Colon (tissue), 2 donors: ENCODE measurements at regions not wholly inside any gene's neighbourhood (a gene's known extent, or its start where the extent isn't known, plus 50 kb on each side); places are given as distances from the start of the nearest gene placed in this dataset.

Experiments used
- FAIRE-seq: peaks from 2 replicates; lab custom pipeline; 2012; peaks lifted over from hg19 to GRCh38; lab: Jason Lieb, UNC
- donor health status: control.
- donor health status: control.

DNA sequence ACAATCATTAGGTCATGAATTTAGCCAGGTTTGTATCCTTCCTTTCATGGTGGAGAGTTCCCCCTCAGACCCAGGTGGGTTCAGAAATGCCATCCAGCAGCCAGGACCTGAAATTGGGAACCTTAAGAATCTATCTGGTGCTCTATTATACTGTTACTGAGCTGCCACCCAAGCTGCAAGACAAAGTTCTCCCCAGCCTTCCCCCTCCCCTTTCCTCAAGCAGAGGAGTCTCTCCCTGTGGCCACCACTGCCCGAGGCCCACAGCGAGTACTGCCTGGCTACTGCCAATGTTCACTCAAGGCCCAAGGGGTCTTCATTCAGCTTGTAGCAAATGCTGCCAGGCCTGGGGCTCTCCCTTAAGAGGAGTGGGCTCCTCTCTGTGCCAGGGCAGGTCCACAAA lies 133.8 kb downstream of the TMEM38B start:
- no peak for FAIRE-seq

DNA sequence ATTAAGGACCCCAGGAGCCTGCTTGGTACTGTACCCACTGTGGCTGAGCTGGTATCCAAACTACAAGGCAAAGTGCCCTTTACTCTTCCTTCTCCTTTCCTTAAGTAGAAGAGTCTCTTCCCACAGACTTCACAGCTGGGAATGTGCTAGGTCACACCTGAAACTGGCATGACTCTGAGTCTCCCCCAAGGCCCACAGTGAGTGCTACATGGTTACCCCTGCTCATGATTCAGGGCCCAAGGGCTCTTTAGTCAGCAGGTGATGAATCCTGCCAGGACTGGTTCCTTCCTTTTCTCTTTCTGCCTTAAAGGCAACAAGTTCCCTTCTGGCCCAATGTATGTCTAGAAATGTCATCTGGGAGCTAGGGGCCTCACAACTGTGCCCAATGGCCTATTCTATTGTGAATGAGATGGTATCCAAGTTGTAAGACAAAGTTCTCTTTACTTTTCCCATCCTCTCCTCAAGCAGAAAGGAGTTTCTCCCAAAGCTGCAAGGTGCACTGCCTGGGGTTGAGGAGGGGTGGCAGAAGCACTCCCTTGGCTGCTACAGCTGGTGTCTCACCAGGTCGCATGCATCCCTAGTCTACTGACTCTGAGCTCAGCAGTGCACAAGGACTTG lies 134.4 kb downstream of the TMEM38B start:
- FAIRE-seq = no peak

DNA sequence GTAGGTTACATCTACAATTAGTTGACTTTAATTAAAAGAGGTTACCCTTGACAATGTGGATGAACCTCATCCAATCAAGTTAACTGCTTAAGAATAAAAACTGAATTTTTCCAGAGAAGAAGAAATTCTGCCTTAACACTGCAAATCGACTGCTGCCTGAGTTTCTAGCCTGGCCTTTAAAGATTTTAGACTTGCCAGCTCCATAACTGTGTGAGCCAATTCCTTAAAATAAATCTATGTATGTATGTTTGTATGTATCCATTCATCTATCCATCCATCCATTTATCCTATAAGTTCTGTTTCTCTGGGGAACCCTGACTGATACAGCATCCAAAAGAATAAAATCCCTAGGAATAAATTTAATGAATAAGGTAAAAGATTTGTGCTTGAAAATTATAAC lies 136.1 kb downstream of the TMEM38B start:
- no peak for FAIRE-seq

DNA sequence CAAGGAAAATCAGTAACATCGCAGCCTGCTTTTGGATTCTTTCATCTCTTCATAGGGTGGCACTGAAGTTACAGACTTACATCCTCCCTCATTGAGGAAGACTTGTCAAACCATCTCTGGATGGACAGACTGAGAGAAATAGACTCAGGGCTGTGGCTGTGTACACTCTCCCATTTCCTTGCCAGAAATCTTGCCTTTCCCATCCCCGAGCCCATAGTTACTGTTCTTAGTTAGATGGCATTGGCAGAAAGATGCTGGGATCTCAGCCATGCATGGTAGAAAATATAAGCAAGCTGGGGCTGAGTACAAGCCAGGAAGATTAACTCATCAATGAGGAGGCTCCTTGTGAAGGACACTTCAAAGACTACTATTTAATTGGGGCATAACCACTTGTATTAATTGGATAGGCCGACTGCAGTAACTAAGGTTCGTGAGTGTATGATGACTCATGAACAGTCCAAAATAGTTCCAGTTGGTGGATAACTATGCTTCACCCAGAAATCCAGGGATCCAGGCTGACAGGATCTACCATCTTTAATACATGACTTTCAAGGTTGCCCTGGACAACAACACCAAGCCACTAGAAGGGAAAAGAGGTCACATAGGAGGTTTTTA lies 137.9 kb downstream of the TMEM38B start:
- no peak for FAIRE-seq

DNA sequence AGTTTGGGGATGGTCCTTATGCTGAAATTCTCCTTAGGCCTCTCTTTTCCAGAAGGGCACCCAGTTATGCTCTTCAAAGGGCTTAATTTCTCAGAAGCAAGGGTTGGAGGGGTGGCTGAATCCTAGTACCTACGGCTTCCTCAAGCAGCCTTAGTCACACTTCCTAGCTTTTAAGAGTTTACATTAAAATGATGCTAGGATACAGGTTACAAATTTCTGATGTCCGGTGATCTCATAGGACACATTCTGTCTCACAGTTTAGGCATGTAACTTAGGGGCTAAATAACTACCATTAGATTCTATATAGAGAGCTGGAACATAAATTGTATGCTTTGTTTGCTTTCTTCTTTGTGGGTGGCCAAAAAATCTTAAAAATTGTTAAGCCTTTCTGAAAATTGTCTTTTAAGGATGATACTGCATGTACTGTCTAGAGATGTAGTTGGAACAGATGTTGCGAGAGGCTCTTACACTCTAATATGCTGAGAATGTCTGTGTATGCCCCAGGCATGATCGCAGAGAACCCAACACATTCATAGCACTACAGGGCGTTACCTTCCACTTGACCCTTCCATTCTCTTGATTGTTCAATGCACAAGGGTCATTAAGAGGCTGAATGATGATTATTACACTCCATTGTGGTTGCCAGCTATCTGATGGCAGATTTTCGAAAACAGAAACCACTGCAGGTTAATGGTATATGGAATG lies 139.1 kb downstream of the TMEM38B start:
- FAIRE-seq = no peak

DNA sequence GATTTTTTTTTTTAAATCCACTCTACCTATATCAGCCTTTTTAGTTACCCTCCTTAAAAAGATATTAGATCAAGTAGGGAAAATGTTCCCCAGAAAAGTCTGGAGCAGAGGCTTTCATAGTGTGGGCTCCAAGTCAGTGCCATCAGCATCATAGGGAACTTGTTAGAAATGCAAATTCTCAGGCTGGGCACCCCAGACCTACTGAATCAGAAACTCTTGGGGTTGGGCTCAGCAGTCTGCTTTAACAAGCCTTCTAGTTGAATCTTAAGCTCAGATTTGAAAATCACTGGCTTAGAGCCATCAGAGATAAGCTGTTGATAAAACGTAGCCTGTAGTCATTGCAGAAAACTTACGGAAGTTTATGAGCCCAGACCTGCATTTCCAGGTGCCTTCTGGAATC lies 140.1 kb downstream of the TMEM38B start:
- no peak for FAIRE-seq

DNA sequence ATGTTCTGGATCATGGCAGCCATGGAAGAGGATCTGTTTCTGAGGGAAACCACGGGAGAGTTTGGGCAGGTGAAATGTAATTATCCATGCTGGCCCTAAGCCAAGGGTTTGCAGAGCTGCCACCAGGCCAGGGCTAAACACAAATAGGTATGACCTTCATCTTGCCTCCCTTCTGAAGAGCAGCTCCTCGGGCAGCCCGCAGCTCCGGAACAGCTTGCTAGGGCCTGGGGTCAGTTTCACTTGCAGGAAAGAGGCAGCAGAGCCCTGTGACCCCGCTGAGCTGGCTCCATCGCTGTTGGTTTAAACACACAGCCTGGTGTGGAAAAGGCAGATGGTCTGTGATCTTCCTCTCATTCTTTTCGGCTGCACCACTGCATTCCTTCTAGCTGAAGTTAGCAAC lies 141.4 kb downstream of the TMEM38B start:
- FAIRE-seq = no peak

DNA sequence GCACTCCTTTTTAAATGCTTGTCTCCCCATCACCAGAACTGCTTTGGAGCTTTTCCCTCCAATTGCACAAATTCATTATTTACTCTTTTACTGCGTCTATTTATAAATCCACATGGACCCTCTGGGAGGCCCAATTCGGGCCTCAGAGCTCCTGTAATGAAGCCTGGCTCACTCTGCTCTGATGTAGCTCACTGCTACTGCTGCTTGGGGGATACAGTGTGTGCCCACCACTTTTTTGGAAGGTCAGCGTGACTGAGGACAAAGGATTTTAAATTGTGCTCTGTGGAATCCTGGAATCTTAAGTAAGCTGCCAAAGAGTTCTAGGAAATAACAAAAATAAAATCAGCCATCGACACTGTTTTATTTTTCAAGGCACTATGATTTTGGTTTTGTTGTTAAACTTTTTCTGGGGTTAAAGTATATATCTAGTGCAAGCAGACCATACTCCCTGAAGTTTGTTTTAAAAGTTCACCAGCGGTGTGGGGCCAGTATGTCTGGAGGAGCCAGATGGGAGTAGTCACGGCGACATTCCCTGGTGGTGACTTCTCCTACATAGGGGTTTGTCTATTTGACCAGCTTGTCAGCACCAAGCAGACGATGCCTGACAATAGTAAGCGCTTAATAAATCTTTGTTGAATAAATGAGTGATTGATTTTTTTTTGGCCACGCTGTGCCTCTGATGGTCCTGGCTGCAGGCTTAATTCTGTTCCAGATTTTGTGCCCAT lies 142.8 kb downstream of the TMEM38B start:
- FAIRE-seq = no peak

DNA sequence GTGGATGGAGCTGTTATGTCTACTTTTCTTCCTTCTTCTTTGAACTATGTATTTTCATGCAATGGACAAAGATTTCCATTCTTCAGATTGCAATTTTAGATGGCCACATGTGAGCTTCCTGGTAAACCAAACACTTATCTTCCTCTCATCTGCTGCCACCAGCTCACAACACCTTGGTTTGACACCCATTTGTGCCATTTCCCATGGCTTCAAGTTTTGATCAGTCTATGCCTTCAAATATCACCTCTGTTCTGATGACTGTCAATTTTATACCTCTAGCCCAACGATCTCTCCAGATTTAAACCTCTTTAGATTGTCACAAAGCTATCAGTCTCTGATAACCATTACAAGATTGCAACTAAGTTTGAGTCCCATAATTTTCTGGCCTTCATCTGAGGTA lies 147.2 kb downstream of the TMEM38B start:
- FAIRE-seq = no peak

DNA sequence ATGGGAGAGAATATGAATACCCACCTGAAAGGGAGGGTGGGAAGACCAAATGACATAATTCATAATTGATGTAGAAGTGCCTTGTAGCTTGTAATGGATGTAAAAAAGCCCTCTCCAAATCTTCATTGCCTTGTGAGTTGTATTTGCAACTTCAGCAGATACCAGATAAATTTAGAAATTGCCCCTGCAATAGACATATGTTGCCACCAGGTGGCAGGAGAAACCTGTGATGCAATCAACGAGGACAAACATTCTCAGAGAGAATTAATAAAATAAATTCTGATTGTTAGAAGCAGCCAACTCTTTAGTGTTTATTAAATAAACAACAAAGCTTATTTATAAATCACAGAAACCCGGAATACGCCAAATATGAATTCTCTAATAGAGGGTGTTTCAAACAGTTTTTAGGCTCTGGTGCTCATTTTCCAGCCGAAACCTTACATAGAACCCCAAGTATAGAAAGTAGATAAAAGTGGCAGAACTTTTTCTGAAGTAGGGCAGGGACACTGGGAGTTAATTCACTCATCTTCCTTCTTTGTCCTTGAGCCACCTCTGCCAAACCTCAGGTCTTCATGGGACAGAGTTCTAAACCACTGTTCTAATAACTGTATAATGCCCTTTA lies 147.8 kb downstream of the TMEM38B start:
- no peak for FAIRE-seq

DNA sequence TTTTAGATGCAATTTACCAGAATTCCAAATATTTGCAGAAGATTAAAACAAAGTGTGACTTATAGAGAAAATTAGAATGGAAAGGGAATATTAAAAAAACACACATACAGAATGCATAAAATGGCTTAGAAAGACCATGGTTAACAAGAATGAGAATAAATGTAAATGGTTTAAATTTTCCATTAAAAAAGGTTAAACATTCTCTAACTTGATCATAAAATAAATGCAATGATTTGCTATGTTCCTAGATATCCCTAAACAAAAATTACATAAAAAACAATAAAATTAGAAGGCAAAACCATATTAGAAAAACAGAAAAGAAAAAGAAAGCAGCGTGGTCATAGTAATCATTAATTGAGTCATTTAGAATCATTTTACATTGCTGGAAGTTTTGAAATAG lies 152.5 kb downstream of the TMEM38B start:
- FAIRE-seq = peak; percentile 31

DNA sequence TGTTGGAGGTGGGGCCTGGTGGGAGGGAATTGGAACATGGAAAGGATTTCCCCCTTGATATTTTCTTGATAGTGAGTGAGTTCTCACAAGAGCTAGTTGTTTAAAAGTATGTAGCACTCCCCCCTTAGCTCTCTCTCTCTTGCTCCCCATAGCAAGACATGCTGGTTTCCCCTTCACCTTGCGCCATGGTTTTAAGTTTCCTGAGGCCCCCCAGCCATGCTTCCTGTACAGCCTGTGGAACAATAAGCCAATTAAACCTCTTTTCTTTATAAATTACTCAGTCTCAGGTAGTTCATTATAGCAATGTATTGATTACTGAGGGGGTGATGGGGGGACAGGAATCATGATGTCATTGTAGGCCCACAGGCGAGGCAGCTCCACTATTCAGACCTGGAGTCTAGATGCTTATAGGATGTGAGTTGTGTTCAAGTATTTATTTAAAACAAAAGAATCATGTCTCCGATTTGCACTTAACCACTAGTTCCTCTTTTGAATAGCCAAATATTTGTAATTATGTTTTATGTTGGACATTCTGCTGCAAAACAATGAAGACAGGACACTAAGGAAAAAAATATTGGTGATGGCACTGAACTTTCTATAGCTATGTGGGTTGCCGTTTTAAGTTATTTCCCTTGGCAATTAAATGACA lies 156.6 kb downstream of the TMEM38B start:
- no peak for FAIRE-seq

DNA sequence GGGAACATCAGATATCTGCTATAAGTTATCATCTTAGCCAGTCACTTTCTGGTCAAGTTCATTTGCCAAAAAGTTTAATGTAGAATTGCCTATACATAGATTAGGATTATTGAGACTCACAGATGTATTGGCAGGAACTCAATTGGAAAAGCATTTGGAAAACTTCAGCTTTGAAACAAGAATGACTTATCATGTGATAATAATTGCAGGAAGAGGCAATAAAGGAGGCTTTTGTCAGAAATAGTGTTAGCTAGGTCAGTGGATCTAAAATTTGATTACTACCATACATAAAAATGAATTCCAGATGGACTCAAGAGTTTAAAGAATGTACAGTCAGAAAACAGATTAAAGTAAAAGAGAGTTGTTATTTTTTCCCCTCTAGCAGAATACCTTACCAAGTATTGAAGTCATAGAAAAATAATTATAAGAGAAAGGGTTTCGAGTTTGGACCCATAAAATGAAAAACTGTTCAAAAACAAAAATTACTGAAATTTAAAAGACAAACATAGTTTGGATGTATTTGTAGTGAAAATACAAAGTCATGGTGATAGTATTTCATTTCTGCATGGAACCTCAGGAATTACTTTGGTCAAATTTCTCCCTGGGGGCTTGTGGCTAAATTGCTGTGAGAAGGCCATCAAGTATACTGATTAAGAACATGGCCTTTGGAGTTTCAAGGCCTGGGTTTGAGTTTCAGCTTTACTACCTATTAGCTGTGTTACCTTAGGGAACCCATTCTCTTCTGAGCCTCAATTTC lies 159.9 kb downstream of the TMEM38B start:
- FAIRE-seq = peak; percentile 10

DNA sequence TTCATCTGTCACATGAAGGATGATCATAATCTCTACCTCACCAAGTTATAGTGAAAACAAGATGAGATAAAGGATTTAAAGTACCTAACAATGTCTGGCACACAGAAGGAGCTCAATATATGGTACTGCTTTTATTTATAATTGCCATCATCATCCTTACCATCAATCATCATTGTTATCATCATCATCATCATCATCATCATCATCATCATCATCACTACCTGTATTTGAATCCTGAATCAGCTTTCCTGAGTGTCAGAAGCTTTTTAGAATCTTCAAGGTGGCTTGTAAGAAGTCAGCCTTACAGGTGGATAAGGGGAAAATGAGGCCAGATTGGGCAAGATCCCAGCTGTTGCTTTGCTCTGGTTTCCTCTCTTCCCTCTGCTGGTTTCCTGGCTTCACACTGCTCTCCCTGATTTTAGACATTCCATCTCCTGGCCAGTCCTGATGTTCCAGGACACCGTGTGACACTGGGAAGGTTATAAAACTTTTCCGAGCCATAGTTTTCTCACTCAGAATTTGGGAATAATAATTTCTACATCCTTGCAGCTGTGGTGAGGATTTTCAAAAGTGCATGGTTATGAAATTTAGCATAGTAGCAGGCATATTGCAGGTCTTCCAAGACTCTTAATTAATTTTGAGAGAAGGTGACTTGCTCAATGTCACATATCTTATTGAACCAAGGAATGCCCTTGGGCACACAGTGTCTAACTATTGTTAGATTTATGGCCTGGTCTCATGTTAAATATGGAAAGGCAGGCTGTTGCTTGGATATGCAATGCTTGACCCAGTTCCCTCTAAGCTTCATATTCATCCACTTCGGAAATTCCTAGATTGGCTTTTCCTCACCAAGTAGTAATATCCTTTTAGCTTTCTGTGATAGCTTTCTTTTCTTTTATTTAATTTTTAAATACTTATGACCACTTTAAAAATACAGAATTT lies 160.7 kb downstream of the TMEM38B start:
- no peak for FAIRE-seq

DNA sequence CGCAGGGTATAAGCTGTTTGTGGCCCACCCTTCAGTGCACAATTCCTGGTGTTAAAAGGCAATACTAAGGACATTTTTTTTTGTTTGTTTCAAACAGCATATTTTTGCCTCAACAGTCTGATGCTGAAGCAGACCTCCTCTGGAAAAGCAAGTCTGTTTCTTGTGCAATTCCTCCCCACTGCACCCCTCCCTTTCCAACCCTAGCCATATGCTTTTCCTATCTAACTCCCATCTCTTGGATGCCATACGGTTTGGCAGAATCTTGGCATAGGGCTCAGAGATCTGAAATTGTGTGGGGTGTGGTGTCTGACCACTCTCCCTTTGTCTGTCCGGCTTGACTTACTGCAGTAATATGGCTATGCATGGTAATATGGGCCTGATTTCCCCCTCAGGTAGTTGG lies 161.6 kb downstream of the TMEM38B start:
- FAIRE-seq = no peak

DNA sequence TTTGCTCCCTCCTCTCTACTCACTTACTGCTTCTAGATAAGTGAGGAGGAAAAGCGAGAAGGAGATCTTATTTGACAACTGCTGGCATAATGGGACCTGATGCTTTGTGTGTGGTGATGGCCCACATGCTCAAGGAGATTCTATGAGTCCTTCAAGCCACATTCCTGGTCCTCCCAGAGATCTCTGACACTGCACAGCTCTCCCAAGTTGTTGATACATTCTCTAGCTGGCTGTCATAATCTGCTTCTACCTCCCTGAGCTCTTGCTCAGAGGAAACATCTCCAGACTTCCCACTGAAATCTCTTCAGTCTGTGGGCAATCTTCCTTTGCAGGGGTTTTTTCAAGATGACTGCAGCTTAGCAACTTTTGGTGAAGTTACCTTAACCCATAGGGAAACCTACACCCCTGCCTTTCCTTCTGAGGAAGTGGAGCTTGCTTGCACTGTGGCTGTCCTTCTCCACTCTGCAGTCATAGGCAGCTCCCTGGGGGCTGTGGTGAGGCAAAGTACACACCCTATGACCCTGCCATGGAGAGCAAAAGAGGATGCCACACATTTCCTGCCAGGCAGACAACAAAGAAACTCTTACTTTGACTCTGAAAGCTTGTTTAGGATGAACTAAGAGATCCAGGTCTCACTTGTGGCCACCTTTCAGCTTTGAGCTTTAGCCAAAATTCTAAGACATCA lies 163.8 kb downstream of the TMEM38B start:
- no peak for FAIRE-seq

DNA sequence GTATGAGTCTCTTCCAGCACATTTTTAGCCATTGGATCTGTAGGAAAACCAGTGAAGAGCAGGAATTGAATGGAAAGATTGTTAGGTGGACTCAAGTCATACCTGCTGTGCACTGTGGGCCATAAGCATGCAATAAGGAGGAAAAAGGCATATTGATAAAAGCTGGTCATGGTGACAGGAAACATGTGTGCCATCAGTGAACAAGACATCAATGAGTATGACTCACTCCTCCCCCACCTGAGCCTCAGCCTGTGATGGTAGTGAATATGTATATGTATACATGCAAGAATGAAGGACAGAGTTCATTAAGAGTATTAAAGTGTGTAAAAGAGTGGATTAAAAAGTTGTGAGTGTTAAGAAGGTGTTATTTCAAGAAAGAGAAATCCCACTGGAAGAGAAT lies 164.5 kb downstream of the TMEM38B start:
- no peak for FAIRE-seq

DNA sequence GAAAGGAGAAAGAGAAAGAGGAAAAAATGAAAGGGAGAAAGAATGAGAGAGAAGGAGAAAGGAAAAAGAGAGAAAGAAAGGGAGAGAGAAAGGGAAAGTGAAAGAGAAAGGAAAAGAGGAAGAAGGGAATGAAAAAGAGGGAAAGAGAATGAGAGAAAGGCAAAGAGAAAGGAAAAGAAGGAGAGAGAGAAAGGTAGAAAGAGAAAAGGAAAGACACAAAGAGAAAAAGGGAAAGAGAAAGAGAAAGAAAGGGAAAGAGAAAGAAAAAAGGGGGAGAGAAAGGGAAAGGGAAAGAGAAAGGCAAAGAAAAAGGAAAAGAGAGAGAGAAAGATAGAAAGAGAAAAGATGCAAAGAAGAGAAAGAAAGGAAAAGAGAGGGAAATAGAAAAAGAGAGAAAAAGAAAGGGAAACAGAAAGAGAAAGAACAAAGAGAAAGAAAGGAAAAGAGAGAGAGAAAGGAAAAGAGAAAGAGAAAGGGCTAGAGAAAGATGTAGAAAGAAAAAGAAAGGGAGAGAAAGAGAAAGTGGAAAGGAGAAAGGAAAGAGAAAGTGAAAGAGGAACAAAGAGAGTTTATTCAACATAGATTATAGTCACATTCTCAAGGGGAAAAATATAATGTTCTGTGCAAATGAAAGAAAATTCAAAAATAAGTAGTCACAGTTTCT lies 165.2 kb downstream of the TMEM38B start:
- no peak for FAIRE-seq

DNA sequence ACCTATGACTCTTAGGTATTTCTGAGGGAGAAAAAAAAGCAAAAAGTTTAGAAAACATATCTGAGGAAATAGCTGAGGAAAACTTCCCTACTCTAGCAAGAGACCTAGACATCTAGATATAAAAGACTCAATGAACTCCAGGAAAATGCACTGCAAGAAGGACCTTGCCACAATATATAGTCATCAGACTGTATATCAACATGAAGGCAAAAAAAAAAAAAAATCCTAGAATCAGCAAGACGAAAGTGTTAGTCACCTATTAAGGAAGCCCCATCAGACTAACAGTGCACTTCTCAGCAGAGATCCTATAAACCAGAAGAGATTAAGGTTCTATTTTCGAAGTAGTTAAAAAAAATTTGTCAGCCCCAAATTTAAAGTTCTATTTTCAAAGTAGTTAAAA lies 166.2 kb downstream of the TMEM38B start:
- FAIRE-seq = no peak
